HG02763 (cell line): ENCODE measurements at regions not wholly inside any gene's neighbourhood (a gene's known extent, or its start where the extent isn't known, plus 50 kb on each side); places are given as distances from the start of the nearest gene placed in this dataset.

Experiments
- ATAC-seq: cut with Tn5 transposase; IDR thresholded peaks from one replicate; pipeline ENCODE4 v1.9.1; 2021; ENCODE audit warnings: mild to moderate bottlenecking, moderate library complexity; ENCODE audit not compliant: unreplicated experiment

DNA sequence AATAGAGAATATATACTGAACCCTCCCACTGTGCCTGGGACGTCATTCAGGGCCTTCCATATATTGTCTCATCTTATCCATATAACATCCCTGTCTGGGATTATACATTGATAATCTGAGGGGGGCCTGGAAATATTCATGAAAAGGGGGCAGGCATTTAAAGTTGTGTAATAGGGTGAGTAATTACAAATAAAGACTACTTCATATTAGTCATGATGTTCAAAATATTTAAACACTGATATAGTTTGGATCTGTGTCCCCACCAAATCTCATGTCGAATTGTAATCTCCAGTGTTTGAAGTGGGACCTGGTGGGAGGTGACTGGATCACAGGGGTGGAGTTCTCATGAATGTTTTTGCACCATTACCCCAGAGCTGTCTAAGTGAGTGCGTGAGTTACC lies 97.8 kb downstream of the AQP9 start:
- ATAC-seq = no peak

GRCh38 chr15:58240191-58240932 lies 102.2 kb downstream of the AQP9 start:
- no peak for ATAC-seq

- ATAC-seq = no peak
Observed at GRCh38 chr15:58241872-58242271, 103.7 kb downstream of the AQP9 start.

GRCh38 chr15:58243070-58243469 lies 104.9 kb downstream of the AQP9 start:
- ATAC-seq = no peak

DNA sequence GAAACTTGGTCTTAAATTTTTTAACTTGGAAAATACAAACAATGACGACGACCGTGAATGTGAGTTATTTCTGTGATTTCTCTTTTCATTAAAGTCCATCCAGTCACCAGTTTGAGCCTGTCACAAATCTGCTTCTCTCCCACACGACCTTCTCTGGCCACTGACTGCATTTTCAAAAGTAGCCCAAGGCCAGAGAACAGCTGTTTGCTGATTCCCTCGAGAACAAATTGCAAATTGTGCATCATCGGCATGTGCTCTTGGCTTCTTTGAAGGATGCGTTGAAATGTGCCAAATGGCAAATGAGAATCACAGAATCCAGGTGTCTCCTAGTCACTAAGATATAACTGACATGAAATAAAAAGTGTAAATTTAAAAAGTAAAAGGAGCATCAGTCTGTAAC lies 106.4 kb downstream of the AQP9 start:
- ATAC-seq = no peak

- ATAC-seq = no peak
Observed at GRCh38 chr15:58246041-58246440, 107.9 kb downstream of the AQP9 start.

DNA sequence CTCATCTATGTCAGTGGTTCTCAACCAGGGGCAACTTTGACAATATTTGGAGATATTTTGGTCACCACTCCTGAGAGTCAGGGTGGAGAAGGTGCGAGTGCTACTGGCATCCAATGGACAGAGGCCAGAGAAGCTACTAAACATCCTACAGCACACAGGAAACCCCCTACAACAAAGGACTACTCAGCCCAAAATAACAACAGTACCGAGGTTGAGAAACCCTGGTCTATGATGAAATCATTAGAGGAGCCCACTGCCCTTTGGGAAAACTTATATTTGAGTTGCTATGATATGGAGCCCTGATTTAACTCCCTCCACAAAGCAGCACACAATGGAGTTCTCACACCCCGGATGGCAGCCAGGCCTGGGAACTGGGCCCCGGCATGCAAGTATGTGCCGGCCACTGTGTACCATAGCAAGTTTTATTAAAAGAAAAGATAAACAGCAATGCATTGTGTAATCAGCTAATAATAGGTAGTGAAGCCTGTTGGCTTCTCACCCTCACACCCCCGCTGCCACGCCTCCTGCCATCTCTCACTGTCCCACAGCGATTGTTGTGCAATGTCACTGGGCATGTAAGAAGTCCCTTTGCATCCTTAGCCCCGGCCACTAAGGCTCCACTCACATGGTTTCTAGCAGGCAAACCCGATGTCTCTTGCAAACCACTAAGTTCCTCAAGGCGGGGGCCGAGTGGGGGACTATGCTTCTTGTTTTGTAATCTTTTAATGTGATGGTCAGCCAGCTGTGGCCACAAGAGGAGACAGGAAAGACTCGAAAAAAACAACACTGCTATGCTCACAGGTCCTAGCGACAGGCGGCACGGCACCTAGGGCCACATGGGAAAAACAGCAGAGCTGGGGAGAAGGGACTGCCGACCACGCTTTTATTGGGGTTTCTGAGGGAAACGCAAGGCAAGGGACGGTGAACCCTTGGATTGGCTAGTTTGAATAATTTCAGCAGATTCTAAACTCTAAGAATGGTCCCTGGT lies 110.0 kb downstream of the AQP9 start:
- ATAC-seq = no peak

DNA sequence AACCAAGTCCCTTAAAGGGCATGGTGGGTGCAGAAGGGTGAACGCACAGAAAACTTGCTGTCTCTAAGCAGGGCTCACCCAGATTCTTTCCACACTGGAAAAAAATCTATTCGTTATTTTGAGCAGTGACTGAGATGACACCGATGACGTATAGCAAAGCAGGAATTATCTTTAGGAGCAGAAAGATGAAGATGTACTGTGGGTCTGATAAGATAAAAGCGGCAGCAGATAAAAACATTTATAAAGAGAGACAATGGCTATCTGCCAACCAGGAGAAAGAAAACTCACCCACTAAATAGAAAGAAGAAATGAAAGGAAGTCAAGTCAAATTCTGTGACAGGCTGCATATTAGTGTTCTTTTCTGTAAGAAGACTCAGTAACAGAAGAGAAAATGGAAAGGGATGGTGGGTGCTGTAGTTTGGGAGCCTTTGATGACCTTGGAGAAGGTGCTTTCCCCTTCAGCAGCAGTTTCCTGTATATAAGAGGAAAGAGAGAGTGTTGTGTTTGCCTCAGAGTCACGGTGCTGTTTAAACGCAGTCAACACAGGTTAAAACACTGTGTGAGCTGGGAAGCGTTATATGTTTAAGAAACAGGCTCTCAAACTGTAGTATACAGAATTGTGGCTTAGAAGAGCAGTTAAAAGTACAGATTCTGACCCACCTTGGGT lies 111.6 kb downstream of the AQP9 start:
- ATAC-seq = no peak

DNA sequence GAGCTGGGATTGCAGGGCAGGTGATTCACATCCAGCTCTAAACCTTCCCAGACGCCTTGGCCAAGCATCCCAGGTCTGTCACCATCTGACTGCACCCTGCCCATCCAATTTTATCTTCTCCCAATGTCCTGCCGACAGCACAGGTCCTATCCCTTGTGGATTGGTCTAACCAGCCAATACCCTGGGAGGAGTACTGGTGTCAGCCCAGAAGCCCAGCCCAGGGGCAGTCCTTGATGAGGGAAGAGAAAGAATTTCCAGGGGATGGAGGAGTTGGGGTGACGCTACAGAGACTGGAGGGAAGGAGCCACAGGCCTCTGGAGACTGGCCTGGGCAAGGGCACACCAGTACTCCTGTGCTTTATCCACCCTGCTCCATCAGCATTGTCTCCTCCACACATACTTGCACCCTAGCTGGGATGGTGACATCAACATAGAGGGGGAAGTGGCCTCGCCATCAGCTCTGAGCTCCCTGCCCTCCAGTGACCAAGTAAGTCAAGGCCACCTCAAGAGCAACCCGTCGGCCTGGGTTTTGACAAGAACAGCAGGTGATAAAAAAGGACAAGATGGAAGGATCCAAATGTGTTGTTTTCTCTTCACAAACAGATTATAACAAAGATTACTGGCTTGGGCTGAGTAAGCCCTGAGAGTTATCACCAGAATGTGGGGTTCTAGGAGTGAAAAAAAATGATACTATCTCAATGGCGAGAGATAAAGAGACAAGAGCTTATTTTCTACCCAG lies 114.6 kb downstream of the AQP9 start:
- no peak for ATAC-seq

DNA sequence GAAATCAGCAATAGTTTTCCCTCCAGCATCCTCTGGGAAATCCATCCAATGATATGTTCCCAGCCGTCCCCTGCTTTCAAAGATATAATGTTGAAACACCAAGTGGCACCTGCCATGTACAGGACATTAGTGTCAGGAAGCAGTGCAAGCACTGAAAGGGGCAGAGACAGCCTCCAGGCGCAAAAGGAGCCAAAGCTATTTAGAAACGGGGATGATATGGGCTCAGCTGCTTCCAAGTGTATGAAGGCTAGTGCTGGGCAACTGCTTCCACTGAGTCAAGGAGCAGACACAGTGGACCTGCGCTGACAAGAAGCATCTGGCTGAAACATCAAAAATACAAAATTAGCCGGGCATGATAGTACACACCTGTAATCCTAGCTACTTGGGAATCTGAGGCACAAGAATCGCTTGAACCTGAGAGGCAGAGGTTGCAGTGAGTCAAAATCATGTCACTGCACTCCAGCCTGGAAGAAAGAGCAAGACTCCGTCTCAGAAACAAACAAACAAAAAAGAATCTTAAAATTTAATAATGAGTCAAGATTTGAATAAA lies 119.7 kb downstream of the AQP9 start:
- ATAC-seq = no peak

- no peak for ATAC-seq
Observed at GRCh38 chr15:58258501-58259292, 120.5 kb downstream of the AQP9 start.

DNA sequence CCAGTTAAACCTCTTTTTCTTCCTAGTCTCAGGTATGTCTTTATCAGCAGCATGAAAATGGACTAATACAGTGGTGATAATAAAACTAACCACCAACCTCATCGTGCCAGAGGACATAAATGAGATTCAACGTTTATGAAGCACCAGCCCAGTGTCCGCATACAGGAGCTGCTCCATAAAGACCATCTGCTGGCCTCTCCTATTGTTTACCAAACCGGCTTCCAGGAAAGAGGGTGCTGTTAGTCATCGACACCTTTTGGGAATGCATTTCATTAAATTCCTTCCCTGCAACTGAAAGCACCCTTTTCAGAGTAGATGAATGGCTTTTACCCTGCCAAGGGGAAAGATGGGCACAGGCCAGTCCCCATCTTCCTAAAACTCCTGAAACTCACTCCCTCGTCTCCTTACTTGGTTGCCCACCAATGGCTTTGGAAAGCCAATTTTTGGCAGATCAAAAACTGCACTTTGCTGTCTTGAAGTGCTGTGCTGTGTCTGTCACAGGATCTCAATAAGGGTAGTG lies 122.1 kb downstream of the AQP9 start:
- ATAC-seq = no peak

DNA sequence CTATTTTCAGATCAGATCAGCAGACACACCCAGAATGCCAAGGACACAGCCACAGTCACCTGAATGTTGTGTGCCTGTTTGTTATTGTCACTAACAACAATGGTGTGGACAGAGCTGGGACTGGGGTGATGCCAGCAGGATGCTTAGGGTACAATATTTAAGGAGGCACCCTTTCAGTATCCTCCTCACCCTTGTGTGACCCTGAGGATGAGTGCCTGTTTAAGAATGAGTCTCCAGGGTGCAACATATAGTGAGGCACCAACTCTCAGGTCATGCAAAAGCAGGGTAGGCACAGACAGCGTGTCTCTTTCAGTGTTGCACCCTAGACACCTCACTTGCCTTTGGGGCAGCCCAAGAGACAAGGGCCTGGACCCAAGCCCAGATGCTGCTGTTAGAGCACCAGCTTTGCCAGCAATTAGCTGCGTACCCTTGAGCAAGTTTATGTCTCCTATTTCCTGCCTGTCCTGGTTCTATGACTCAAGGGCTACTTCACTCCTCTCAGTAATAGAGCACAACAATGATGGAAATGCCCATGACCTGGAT lies 122.6 kb downstream of the AQP9 start:
- ATAC-seq = no peak

DNA sequence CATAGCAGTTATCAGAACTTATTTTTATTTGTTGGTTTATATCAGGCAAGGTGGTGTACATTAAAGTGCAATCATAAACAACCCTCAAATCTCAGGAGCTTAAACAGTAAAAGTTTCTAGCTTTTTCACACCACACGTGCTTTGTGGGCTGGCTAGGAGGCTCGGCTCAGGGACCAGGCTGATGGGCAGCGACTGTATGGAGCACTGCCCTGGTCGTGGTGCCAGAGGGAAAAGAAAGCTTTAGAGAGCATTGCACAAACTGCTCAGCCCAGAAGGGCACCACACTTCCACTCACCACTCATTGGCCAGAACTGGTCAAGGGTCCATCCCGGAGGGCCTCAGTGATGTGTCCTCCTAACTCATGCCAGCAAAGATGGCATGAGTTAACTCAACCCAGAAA lies 123.2 kb downstream of the AQP9 start:
- ATAC-seq = no peak

- no peak for ATAC-seq
Observed at GRCh38 chr15:58264053-58264971, 126.1 kb downstream of the AQP9 start.

DNA sequence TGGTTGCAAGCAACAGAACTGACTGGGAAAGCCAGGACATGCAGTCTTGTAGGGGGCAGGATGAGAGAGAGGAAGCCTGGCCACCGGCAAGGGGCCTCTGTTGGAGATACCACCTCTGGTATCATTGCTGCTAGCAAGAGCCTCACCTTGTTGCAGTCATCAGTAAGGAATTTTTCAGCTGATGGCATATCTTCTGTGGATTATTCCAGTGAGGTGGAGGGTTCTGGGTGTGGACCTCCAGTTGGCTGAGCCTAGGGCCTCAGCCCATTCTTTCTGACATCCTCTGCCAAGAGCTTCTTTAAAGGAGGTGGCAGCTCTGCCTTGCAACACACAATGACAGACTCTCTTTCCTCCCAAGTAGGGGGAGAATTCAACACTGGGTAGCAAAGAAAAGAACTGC lies 128.9 kb downstream of the AQP9 start:
- ATAC-seq = no peak

DNA sequence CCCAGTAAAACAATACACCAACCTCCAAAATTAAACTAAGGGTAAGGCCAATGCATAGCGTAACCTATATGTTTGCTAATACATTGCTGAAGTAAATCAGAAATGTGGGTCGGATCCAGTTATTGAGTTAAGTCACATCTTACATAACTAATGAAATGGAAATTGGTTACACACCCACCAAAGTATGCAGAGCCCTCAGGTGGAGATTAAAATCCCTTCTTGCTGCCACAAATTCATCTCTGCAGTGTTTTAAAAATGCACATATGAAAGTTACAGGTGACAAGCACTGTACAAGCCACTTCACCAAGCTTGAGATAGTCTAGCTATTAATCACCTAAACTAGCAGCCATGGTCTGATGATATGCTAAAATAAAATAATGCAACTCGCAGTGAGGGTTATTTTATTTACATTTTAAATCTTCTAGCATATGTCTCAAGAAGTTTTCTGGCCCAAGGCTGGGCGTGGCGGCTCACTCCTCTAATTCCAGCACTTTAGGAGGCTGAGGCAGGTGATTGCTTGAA lies 130.6 kb downstream of the AQP9 start:
- no peak for ATAC-seq
